ENCODE measurements at regions not wholly inside any gene's neighbourhood (a gene's known extent, or its start where the extent isn't known, plus 50 kb on each side); places are given as distances from the start of the nearest gene placed in this dataset.

GRCh38 chr12:113720629-113721028, 245.5 kb downstream of the RBM19 start:
- H3K4me1 ChIP-seq (ENCODE audit: low read length): no peaks in the 10 kb centered on the region
- no peak overlapping the region for H3K4me3 ChIP-seq (ENCODE audit: low read length)
- TF ChIP-seq EZH2phosphoT487 (IDR thresholded peaks at IDR 0.05; ENCODE audit: low read length) (no peak), EZH2 (optimal IDR thresholded peaks at IDR 0.05; ENCODE audit: low read depth, low read length) (no peak), CTCF (IDR thresholded peaks at IDR 0.05; ENCODE audit: low read length) (no peak)

GRCh38 chr12:113719911-113720591, 246.1 kb downstream of the RBM19 start:
- no peak for DNase-seq
- TF ChIP-seq CTCF (IDR thresholded peaks at IDR 0.05; ENCODE audit: low read length) (no peak), EZH2phosphoT487 (IDR thresholded peaks at IDR 0.05; ENCODE audit: low read length) (no peak), EZH2 (optimal IDR thresholded peaks at IDR 0.05; ENCODE audit: low read depth, low read length) (no peak)
- no peaks in the 10 kb centered on the region for H4K20me1 ChIP-seq (ENCODE audit: insufficient read depth, low read length)
- no peaks in the 10 kb centered on the region for H3K4me1 ChIP-seq (ENCODE audit: low read length)
- no peak overlapping the region for H3K27ac ChIP-seq (ENCODE audit: low read length)
- no peaks in the 10 kb centered on the region for H3K36me3 ChIP-seq (replicated peaks; ENCODE audit: insufficient read depth, low read length)
- no peaks in the 10 kb centered on the region for H3K9me3 ChIP-seq (replicated peaks; ENCODE audit: insufficient read depth, low read length)
- no peaks in the 10 kb centered on the region for H3K79me2 ChIP-seq (ENCODE audit: low read length)
- H3K27me3 ChIP-seq (replicated peaks; ENCODE audit: insufficient read depth, low read length): no peaks in the 10 kb centered on the region; the same call in 1 of the 2 replicates
- no peaks in the 10 kb centered on the region for H3K9me2 ChIP-seq (replicated peaks; ENCODE audit: insufficient read depth, low read length)
- H3F3A ChIP-seq (ENCODE audit: insufficient read depth, low read length): no peaks in the 10 kb centered on the region
- H3K4me2 ChIP-seq (ENCODE audit: low read depth, low read length): no peak overlapping the region
- no peak overlapping the region for H3K9ac ChIP-seq (ENCODE audit: low read length)
- no peak overlapping the region for H3K4me3 ChIP-seq (ENCODE audit: low read length)
- no peak overlapping the region for H2AFZ ChIP-seq (ENCODE audit: low read length)

More at GRCh38 chr12:113720629-113721028, 245.5 kb downstream of the RBM19 start:
- no peak for DNase-seq
- Histone ChIP-seq H4K20me1 (ENCODE audit: insufficient read depth, low read length) (no peaks in the 10 kb centered on the region), H3K9ac (ENCODE audit: low read length) (no peak overlapping the region), H3K79me2 (ENCODE audit: low read length) (no peaks in the 10 kb centered on the region), H3K9me3 (replicated peaks; ENCODE audit: insufficient read depth, low read length) (no peaks in the 10 kb centered on the region), H3K36me3 (replicated peaks; ENCODE audit: insufficient read depth, low read length) (no peaks in the 10 kb centered on the region), H3F3A (ENCODE audit: insufficient read depth, low read length) (no peaks in the 10 kb centered on the region), H3K27me3 (replicated peaks; ENCODE audit: insufficient read depth, low read length) (no peaks in the 10 kb centered on the region; the same call in 1 of the 2 replicates), H2AFZ (ENCODE audit: low read length) (no peak overlapping the region), H3K9me2 (replicated peaks; ENCODE audit: insufficient read depth, low read length) (no peaks in the 10 kb centered on the region), H3K4me2 (ENCODE audit: low read depth, low read length) (no peak overlapping the region), H3K27ac (ENCODE audit: low read length) (no peak overlapping the region)

- H3K9ac ChIP-seq (ENCODE audit: low read length): no peak overlapping the region
- H3K4me3 ChIP-seq (ENCODE audit: low read length): no peak overlapping the region
- no peaks in the 10 kb centered on the region for H3K79me2 ChIP-seq (ENCODE audit: low read length)
- TF ChIP-seq CTCF (IDR thresholded peaks at IDR 0.05; ENCODE audit: low read length) (no peak), EZH2 (optimal IDR thresholded peaks at IDR 0.05; ENCODE audit: low read depth, low read length) (no peak), EZH2phosphoT487 (IDR thresholded peaks at IDR 0.05; ENCODE audit: low read length) (no peak)
- H3K9me2 ChIP-seq (replicated peaks; ENCODE audit: insufficient read depth, low read length): no peaks in the 10 kb centered on the region
- H2AFZ ChIP-seq (ENCODE audit: low read length): no peak overlapping the region
- H3K27me3 ChIP-seq (replicated peaks; ENCODE audit: insufficient read depth, low read length): no peaks in the 10 kb centered on the region; the same call in 1 of the 2 replicates
- no peaks in the 10 kb centered on the region for H3F3A ChIP-seq (ENCODE audit: insufficient read depth, low read length)
- H3K36me3 ChIP-seq (replicated peaks; ENCODE audit: insufficient read depth, low read length): no peaks in the 10 kb centered on the region
- H3K4me2 ChIP-seq (ENCODE audit: low read depth, low read length): no peak overlapping the region
- no peak for DNase-seq
- no peaks in the 10 kb centered on the region for H4K20me1 ChIP-seq (ENCODE audit: insufficient read depth, low read length)
- no peaks in the 10 kb centered on the region for H3K4me1 ChIP-seq (ENCODE audit: low read length)
- no peak overlapping the region for H3K27ac ChIP-seq (ENCODE audit: low read length)
- H3K9me3 ChIP-seq (replicated peaks; ENCODE audit: insufficient read depth, low read length): no peaks in the 10 kb centered on the region
Observed at GRCh38 chr12:113713156-113713555, 241.5 kb upstream of the LHX5 start.
